NCI-H226 (cell line): ENCODE measurements at regions not wholly inside any gene's neighbourhood (a gene's known extent, or its start where the extent isn't known, plus 50 kb on each side); places are given as distances from the start of the nearest gene placed in this dataset.

Experiments used
- DNase-seq: peaks from one replicate; pipeline ENCODE4 v3.0.0-alpha.2; 2015

- DNase-seq, result no peak
These were observed 199.2 kb downstream of the TFCP2L1 start for GRCh38 chr2:121085801-121086200.

GRCh38 chr2:121086450-121086849, 198.6 kb downstream of the TFCP2L1 start:
- no peak for DNase-seq

- no peak for DNase-seq
These were observed 197.9 kb downstream of the TFCP2L1 start for GRCh38 chr2:121087117-121087516.

- DNase-seq, result no peak
These were observed 196.5 kb downstream of the TFCP2L1 start for GRCh38 chr2:121088251-121089165.

GRCh38 chr2:121089166-121089510, 195.9 kb downstream of the TFCP2L1 start:
- no peak for DNase-seq

GRCh38 chr2:121090088-121090715, 194.8 kb downstream of the TFCP2L1 start:
- DNase-seq, result no peak

- no peak for DNase-seq
These were observed 192.9 kb downstream of the TFCP2L1 start for GRCh38 chr2:121092095-121092494.

GRCh38 chr2:121093692-121094091, 191.3 kb downstream of the TFCP2L1 start:
- DNase-seq, result no peak

- peak; percentile 78 for DNase-seq
These were observed 190.9 kb downstream of the TFCP2L1 start for GRCh38 chr2:121094101-121094500.

- no peak for DNase-seq
These were observed 190.2 kb downstream of the TFCP2L1 start for GRCh38 chr2:121094845-121095244.

GRCh38 chr2:121095257-121096080, 189.5 kb downstream of the TFCP2L1 start:
- DNase-seq, result peak; percentile 68

- DNase-seq, result no peak
These were observed 188.4 kb downstream of the TFCP2L1 start for GRCh38 chr2:121096611-121097010.

GRCh38 chr2:121098556-121098955, 186.4 kb downstream of the TFCP2L1 start:
- DNase-seq, result no peak

- no peak for DNase-seq
These were observed 185.4 kb downstream of the TFCP2L1 start for GRCh38 chr2:121099329-121100290.

GRCh38 chr2:121101093-121101715, 183.8 kb downstream of the TFCP2L1 start:
- no peak for DNase-seq

GRCh38 chr2:121102941-121103340, 182.1 kb downstream of the TFCP2L1 start:
- DNase-seq, result no peak

- no peak for DNase-seq
These were observed 181.0 kb downstream of the TFCP2L1 start for GRCh38 chr2:121103960-121104359.

GRCh38 chr2:121104721-121105141, 180.3 kb downstream of the TFCP2L1 start:
- peak; percentile 16 for DNase-seq

GRCh38 chr2:121110924-121111323, 174.1 kb downstream of the TFCP2L1 start:
- no peak for DNase-seq

GRCh38 chr2:121118951-121119350, 166.1 kb downstream of the TFCP2L1 start:
- DNase-seq, result no peak

- DNase-seq, result no peak
These were observed 164.6 kb downstream of the TFCP2L1 start for GRCh38 chr2:121120411-121120810.

- DNase-seq, result no peak
These were observed 164.0 kb downstream of the TFCP2L1 start for GRCh38 chr2:121120991-121121390.
